Kidney (tissue), 13 donors: ENCODE measurements at regions not wholly inside any gene's neighbourhood (a gene's known extent, or its start where the extent isn't known, plus 50 kb on each side); places are given as distances from the start of the nearest gene placed in this dataset.
A peak's percentile ranks its signal among the peaks of the same experiment; 100 is the strongest.

ENCODE experiments used
- DNase-seq, 5 donors: peaks; one replicate each; pipeline ENCODE4 v3.0.0-alpha.2; 2013 to 2020
- FAIRE-seq: peaks from 2 replicates; lab custom pipeline; 2012; peaks lifted over from hg19 to GRCh38; lab: Jason Lieb, UNC
- H3K27ac ChIP-seq, 2 donors: one replicate each; pipeline ENCODE4 v1.7.0; 2013; ENCODE audit warnings: low read depth in 2 of 2, low read length in 2 of 2, inconsistent platforms in 1 of 2
- H3K27me3 ChIP-seq: one replicate; pipeline ENCODE4 v1.7.1; 2013; ENCODE audit warnings: low read length, inconsistent platforms; ENCODE audit not compliant: control insufficient read depth, insufficient read depth
- H3K36me3 ChIP-seq, 3 donors: one replicate each; pipeline versions ENCODE4 v1.7.0 to v1.7.1; 2013; ENCODE audit warnings: low read length in 3 of 3, control low read depth in 1 of 3, inconsistent platforms in 1 of 3; ENCODE audit not compliant: insufficient read depth in 3 of 3, control insufficient read depth in 2 of 3
- H3K4me1 ChIP-seq, 3 donors: one replicate each; pipeline versions ENCODE4 v1.7.0 to v1.7.1; 2013; ENCODE audit warnings: low read length in 3 of 3, inconsistent platforms in 1 of 3, low read depth in 1 of 3; ENCODE audit not compliant: control insufficient read depth in 2 of 3, insufficient read depth in 2 of 3
- H3K4me3 ChIP-seq, 3 donors: one replicate each; pipeline versions ENCODE4 v1.7.0 to v1.8.1; 2013; ENCODE audit warnings: low read length in 3 of 3, control low read depth in 1 of 3, inconsistent platforms in 1 of 3
- H3K9ac ChIP-seq, 3 donors: one replicate each; pipeline versions ENCODE4 v1.7.0 to v1.7.1; 2013; ENCODE audit warnings: low read length in 3 of 3, control low read depth in 1 of 3, inconsistent platforms in 1 of 3
- H3K9me3 ChIP-seq, 3 donors: one replicate each; pipeline versions ENCODE4 v1.7.0 to v1.7.1; 2013; ENCODE audit warnings: low read length in 3 of 3, control low read depth in 1 of 3, inconsistent platforms in 1 of 3; ENCODE audit not compliant: control insufficient read depth in 2 of 3, insufficient read depth in 1 of 3
- intact Hi-C: fragments of 100-400 bp; cut with DNase I; formaldehyde crosslinking; loops from one replicate; pipeline ENCODE4 v1.11.1; 2022
- TF ChIP-seq, protein P1 (sequence below): IDR thresholded peaks from 3 replicates; pipeline ENCODE4 v1.5.1; 2012; ENCODE audit warnings: mild to moderate bottlenecking, moderate library complexity, borderline replicate concordance; ENCODE audit not compliant: insufficient read depth; ENCODE audit errors: extremely low read depth
- donor health status: control.
- donor health status: control.
- donor health status: control.
- donor health status: control.
- donor health status: control.
- donor health status: DM: yes; HTN: yes; CAD: no.
- donor health status: Normal renal cell carcinoma (clear cell type).

DNA sequence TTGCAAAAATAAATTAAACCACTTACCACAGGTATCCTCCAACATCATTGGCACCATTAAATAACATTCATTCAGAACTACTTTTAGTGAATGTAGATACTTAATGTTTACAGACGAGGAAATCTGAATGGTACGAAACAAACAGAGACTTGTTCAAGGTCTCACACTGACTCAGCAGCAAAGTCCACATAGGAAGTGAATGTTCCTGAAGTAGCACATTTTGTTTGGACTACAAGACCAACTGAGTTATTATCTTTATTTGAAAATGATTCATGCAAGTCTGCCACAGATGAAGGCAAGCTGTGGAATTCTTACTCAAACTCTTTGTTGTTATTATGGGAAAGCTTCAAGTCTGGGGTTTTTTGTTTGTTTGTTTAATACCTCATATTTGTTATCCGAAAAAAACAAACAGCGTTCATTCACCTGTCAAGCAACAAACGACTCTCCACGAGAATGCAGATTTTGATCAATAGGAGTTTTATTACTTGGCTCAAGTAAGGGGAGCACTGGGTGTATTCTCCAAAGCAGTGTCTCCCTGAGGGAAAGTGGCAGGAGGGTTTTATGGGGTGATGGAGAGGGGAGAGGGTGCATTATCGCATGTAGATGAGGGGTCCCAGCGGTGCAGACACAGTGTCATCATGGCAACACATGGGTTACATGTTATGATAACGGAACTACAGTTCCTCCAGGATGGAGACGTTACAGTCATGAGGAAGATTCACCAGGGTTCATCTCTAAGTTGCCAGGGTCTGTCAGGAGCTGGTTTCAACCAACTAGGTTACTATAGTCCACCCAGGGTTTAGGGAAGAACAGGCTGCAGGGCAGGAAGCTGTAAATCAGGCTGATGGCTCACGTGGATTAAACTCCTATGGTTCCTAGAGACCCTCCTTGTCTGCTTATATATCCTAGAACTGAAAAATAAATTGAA, 147.7 kb upstream of the AKR1E2 start:
- FAIRE-seq (no peak), DNase-seq (no peak)
- Histone ChIP-seq H3K4me3 (no peak overlapping the region), H3K9me3 (no peaks in the 10 kb centered on the region), H3K4me1 (no peaks in the 10 kb centered on the region), H3K9ac (no peak overlapping the region), H3K27me3 (no peaks in the 10 kb centered on the region), H3K36me3 (no peaks in the 10 kb centered on the region), H3K27ac (peak overlapping the region in 1 of 2 donors; percentile 61)
- TF ChIP-seq, protein P1, sequence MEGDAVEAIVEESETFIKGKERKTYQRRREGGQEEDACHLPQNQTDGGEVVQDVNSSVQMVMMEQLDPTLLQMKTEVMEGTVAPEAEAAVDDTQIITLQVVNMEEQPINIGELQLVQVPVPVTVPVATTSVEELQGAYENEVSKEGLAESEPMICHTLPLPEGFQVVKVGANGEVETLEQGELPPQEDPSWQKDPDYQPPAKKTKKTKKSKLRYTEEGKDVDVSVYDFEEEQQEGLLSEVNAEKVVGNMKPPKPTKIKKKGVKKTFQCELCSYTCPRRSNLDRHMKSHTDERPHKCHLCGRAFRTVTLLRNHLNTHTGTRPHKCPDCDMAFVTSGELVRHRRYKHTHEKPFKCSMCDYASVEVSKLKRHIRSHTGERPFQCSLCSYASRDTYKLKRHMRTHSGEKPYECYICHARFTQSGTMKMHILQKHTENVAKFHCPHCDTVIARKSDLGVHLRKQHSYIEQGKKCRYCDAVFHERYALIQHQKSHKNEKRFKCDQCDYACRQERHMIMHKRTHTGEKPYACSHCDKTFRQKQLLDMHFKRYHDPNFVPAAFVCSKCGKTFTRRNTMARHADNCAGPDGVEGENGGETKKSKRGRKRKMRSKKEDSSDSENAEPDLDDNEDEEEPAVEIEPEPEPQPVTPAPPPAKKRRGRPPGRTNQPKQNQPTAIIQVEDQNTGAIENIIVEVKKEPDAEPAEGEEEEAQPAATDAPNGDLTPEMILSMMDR, result no peak
- intact Hi-C loops, result no loop called here

DNA sequence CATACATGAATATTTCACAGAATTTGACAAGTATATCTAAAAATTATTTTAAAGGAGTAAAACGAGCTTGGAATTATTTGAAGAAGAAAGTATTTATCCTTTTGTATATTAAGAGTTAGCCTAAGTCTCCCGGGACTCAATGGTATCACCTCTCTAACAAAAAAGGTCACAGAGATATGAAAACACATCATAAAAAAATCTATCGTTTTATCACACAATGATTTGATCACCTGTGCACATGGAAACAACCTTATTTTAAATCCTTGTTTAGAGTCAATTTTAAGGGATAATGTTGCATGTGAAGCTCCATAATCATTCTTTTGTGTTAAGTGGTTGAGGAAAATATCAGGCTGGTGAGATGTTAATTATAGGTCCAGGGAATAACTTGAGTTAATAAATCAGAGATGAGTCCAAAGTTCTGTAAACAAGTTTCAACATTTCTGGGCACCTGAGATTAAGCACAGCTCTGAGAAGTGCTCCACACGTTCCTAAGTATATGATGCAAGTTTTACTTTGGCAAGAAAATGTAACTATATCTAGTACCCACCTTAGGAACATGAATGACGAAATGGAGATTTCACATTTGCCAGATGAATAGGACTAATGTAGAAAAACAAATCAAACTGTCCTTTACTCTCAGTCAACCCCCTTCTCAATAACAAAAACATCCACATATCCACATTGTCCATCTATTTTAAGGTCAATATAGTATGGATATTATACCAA, 148.5 kb upstream of the AKR1E2 start:
- Histone ChIP-seq H3K9me3 (no peaks in the 10 kb centered on the region), H3K4me3 (no peak overlapping the region), H3K36me3 (no peaks in the 10 kb centered on the region), H3K9ac (no peak overlapping the region), H3K27me3 (no peaks in the 10 kb centered on the region), H3K4me1 (no peaks in the 10 kb centered on the region), H3K27ac (peak overlapping the region in 1 of 2 donors; percentile 61)
- DNase-seq (no peak), FAIRE-seq (no peak)
- intact Hi-C loops, result no loop called here
- TF ChIP-seq, protein P1, result no peak

DNA sequence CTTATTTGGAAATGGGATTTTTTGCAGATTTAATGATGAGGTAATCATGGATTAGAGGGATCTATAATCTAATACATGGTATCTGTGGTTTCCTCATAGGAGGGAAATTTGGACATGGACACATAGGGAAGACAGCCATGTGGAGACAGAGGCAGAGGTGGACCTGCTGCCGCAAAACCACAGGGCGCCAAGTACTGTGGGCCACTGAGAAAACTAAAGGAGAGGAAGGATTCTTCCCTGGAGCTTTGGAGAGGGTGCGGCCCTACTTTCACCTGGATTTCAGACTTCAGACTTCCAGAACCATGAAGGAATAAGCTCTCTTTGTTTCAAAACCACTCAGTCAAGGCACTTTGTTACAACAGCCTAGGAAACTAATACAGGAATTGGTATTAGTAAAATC, 149.4 kb upstream of the AKR1E2 start:
- Histone ChIP-seq H3K9me3 (no peaks in the 10 kb centered on the region), H3K9ac (no peak overlapping the region), H3K27me3 (no peaks in the 10 kb centered on the region), H3K4me1 (no peaks in the 10 kb centered on the region), H3K27ac (no peak overlapping the region), H3K36me3 (no peaks in the 10 kb centered on the region), H3K4me3 (no peak overlapping the region)
- DNase-seq (no peak), FAIRE-seq (no peak)
- TF ChIP-seq, protein P1, result no peak
- intact Hi-C loops, result no loop called here
